ENCODE measurements at regions not wholly inside any gene's neighbourhood (a gene's known extent, or its start where the extent isn't known, plus 50 kb on each side); places are given as distances from the start of the nearest gene placed in this dataset.

DNA sequence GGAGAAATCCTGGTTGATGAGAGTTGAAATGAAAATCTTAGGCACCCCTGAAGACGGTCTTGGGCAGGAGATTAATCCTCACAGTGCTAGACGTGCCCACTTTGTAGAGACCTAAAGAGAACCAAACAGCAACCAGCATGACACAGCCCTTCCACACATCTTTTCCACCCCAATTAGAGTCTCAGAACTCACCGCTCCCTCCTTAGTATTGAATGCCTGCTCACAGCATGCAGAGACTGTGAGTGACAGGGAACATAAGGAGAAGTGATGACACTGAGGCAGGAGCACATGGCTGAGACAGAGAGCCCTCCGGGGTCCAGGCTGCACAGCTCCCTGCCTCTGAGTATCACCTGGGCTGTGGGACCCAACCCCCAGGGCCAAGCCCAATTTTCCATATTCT, 367.6 kb downstream of the EIPR1 start:
- TF ChIP-seq EP300 (IDR thresholded peaks at IDR 0.05; ENCODE audit: low read depth) = no peak
- no peak for TF ChIP-seq CTCF (IDR thresholded peaks at IDR 0.05)
